Lower leg skin (tissue), 3 donors: ENCODE measurements at regions not wholly inside any gene's neighbourhood (a gene's known extent, or its start where the extent isn't known, plus 50 kb on each side); places are given as distances from the start of the nearest gene placed in this dataset.

ENCODE experiments used
- POLR2A ChIP-seq, 2 donors: fragments of 450-650 bp; IDR thresholded peaks; one replicate each; pipeline ENCODE4 v1.6.1; 2016 to 2017; ENCODE audit warnings: antibody characterized with exemption in 2 of 2, mild to moderate bottlenecking in 1 of 2, moderate library complexity in 1 of 2
- TF ChIP-seq, protein P1 (sequence below), 3 donors: fragments of 450-650 bp; IDR thresholded peaks; one replicate each; pipeline ENCODE4 v1.5.1; 2016; ENCODE audit warnings: antibody characterized with exemption in 3 of 3, mild to moderate bottlenecking in 3 of 3, moderate library complexity in 2 of 3

DNA sequence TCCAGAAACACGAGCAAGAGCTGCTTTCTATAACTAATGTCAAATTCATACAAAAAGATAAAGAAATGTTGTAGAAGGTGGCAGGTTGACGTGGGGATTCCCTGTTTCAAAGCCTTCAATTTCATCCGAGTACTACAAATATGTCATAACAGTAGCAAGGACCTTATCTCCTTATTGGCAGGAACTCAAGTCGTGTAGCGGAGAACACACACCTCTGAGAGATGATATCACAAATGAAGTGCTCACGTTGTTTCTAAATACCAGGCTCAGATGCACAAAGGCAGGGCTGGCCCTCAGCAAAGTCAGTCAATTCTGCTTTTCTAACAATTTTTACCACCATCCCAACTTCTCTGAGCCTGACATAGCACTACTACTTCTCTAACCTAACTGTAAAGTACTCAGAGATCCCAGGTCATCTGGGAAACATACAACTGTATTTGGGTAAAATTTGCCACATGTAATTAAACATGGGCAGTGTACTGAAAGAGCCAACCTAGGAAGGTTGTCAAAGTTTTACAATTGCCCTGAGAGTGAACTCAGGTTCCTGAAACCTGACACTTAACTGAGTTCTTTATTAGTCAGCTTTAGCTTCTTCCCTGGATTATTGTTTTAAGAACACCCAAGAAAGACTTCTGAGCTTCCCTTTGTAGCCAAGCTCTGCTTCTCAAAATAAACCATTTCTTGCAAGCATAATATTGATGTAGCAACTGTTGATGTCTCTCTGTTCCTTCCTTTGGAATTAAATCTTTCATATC, 813.7 kb upstream of the ACVR2A start:
- TF ChIP-seq, protein P1, sequence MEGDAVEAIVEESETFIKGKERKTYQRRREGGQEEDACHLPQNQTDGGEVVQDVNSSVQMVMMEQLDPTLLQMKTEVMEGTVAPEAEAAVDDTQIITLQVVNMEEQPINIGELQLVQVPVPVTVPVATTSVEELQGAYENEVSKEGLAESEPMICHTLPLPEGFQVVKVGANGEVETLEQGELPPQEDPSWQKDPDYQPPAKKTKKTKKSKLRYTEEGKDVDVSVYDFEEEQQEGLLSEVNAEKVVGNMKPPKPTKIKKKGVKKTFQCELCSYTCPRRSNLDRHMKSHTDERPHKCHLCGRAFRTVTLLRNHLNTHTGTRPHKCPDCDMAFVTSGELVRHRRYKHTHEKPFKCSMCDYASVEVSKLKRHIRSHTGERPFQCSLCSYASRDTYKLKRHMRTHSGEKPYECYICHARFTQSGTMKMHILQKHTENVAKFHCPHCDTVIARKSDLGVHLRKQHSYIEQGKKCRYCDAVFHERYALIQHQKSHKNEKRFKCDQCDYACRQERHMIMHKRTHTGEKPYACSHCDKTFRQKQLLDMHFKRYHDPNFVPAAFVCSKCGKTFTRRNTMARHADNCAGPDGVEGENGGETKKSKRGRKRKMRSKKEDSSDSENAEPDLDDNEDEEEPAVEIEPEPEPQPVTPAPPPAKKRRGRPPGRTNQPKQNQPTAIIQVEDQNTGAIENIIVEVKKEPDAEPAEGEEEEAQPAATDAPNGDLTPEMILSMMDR (IDR thresholded peaks at IDR 0.05) = no peak
- no peak for TF ChIP-seq POLR2A (IDR thresholded peaks at IDR 0.05)
